Esophagus (tissue), 2 donors: ENCODE measurements at regions not wholly inside any gene's neighbourhood (a gene's known extent, or its start where the extent isn't known, plus 50 kb on each side); places are given as distances from the start of the nearest gene placed in this dataset.

Source experiments
- H3K27ac ChIP-seq, 2 donors: one replicate each; pipeline ENCODE4 v1.5.1; 2013; ENCODE audit warnings: low read depth in 2 of 2, mild to moderate bottlenecking in 2 of 2, inconsistent platforms in 1 of 2, low read length in 1 of 2, moderate library complexity in 1 of 2
- H3K27me3 ChIP-seq, 2 donors: one replicate each; pipeline ENCODE4 v1.6.1; 2013; ENCODE audit warnings: low read length in 2 of 2, control low read depth in 1 of 2, mild to moderate bottlenecking in 1 of 2; ENCODE audit not compliant: insufficient read depth in 2 of 2, control insufficient read depth in 1 of 2
- H3K36me3 ChIP-seq, 2 donors: one replicate each; pipeline ENCODE4 v1.6.1; 2013; ENCODE audit warnings: low read length in 1 of 2; ENCODE audit not compliant: control insufficient read depth in 2 of 2, insufficient read depth in 2 of 2
- H3K4me1 ChIP-seq, 2 donors: one replicate each; pipeline ENCODE4 v1.6.1; 2013; ENCODE audit warnings: low read length in 1 of 2; ENCODE audit not compliant: control insufficient read depth in 2 of 2, insufficient read depth in 2 of 2
- H3K4me3 ChIP-seq, 2 donors: one replicate each; pipeline ENCODE4 v1.5.1; 2013; ENCODE audit warnings: low read length in 2 of 2, mild to moderate bottlenecking in 2 of 2, low read depth in 1 of 2, moderate library complexity in 1 of 2
- H3K9me3 ChIP-seq, 2 donors: one replicate each; pipeline ENCODE4 v1.6.1; 2013; ENCODE audit warnings: mild to moderate bottlenecking in 2 of 2, low read depth in 1 of 2, low read length in 1 of 2, moderate library complexity in 1 of 2; ENCODE audit not compliant: control insufficient read depth in 2 of 2, insufficient read depth in 1 of 2
- WGBS, 2 donors: extraction: QIAGEN DNeasy Blood & Tissue Kit; methylation state at CpG; one replicate each; pipeline ENCODE4 v1.1.7; 2013; 5-methylcytosine and 5-hydroxymethylcytosine counted together
- donor health status: healthy with polysubstance abuse.
- donor health status: Bipolar disorder and iron deficiency.

DNA sequence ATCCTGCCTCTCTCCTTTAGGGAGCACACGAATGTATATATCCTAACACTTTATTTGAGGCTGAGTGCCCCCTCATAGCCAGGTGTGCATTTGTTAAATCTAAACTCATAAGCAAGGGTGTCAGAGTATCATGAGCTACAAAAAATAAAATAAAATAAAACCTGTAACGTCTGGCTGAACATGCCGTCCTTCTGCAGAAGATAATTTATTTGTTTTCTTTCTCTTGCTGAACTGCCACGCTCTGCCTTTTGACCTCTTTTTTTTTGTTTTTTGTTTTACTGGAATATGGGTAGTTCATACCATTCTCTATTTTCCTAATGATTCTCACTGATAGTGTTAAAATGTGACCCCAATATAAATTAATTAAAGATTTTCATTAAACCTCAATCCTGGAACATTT is 117.7 kb upstream of the MPDZ start:
- H3K27ac ChIP-seq: no peak overlapping the region
- H3K4me3 ChIP-seq: no peak overlapping the region
- H3K4me1 ChIP-seq: no peaks in the 10 kb centered on the region
- H3K9me3 ChIP-seq: no peaks in the 10 kb centered on the region
- 62 to 73% methylated on average over 4 of the region's 4 CpGs for WGBS, 2 donors
- no peaks in the 10 kb centered on the region for H3K36me3 ChIP-seq
- no peaks in the 10 kb centered on the region for H3K27me3 ChIP-seq

DNA sequence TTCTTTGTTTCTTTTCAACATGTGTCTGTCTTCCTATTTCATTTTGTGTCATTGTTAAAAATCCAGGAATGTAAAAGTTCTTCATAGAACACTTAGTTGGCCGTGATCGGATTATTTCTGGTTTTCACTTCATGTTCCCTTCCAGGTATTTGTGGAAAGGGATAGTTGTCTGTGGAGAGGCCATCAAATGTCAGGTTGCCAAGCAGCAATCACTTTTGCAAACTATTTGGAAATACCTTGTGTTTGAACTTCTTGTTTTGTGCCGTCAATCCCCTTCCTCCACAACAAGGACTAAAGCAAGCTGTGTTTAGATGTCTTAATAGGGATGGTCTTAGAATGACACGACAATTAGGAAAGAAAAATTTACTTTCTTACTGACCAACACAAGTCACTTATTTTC is 116.9 kb upstream of the MPDZ start:
- H3K36me3 ChIP-seq: no peaks in the 10 kb centered on the region
- no peak overlapping the region for H3K27ac ChIP-seq
- no peak overlapping the region for H3K4me3 ChIP-seq
- no peaks in the 10 kb centered on the region for H3K27me3 ChIP-seq
- no peaks in the 10 kb centered on the region for H3K4me1 ChIP-seq
- 74 to 92% methylated on average over 4 of the region's 4 CpGs for WGBS, 2 donors
- H3K9me3 ChIP-seq: no peaks in the 10 kb centered on the region

DNA sequence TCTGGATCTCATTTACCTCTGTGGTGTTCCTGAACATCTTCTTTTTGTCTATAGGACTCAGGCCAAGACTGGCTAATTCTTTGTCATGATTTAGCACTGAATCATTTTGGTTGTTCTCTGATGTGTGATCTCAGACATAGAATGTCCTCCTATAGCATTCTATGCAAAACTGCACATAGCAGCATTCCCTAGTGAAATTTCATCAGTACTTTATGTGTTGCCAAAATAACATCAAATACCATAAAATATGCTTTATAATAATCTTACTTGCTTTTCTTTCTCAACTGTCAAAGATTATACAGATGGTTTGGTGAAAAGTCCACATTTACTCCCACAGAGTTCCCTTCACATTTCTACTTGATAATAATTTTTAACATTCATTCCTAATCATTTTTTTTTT is 115.7 kb upstream of the MPDZ start:
- no peaks in the 10 kb centered on the region for H3K9me3 ChIP-seq
- H3K4me3 ChIP-seq: no peak overlapping the region
- no peaks in the 10 kb centered on the region for H3K36me3 ChIP-seq
- H3K27me3 ChIP-seq: no peaks in the 10 kb centered on the region
- H3K27ac ChIP-seq: no peak overlapping the region
- no peaks in the 10 kb centered on the region for H3K4me1 ChIP-seq

DNA sequence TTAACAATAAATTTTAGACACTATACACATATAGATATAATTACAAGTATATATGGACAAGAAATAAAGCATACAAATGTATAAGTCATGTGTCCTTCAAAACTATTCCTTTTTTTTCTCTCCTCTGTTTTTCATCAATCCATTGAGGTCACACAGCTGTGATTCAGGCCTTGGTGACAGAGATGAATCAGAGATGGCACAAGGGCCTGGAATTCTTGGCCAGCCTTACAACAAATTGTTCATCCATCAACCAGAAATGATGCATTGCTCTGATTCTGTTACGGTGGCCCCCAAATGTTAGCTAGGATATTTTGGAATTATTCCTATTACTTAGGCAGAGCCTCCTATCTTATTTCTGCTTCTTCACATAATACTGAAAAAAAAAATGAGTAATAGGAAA is 108.7 kb upstream of the MPDZ start:
- Histone ChIP-seq H3K27ac (no peak overlapping the region), H3K4me3 (no peak overlapping the region), H3K9me3 (no peaks in the 10 kb centered on the region), H3K36me3 (no peaks in the 10 kb centered on the region), H3K27me3 (no peaks in the 10 kb centered on the region), H3K4me1 (no peaks in the 10 kb centered on the region)
- WGBS, 2 donors: 45 to 61% methylated on average over 1 of the region's 1 CpG

DNA sequence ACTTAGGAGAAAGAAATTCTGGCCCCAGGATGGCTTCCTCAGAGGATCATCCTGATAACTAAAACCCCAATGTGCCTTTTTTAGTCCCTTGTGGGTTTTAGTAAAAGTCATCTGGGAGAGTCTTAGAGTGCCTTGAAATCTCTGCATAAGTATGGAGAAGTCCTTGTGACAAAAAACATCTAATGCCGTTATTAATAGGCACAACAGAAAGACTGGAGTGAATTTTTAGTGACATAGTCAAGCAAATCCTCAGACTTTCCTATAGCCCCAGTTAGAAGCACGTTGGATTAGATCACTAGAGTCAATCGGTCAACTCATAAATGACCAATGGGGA is 108.2 kb upstream of the MPDZ start:
- WGBS, 2 donors: 63 to 66% methylated on average over 3 of the region's 3 CpGs
- Histone ChIP-seq H3K27me3 (no peaks in the 10 kb centered on the region), H3K4me1 (no peaks in the 10 kb centered on the region), H3K9me3 (no peaks in the 10 kb centered on the region), H3K4me3 (no peak overlapping the region), H3K27ac (no peak overlapping the region), H3K36me3 (no peaks in the 10 kb centered on the region)

DNA sequence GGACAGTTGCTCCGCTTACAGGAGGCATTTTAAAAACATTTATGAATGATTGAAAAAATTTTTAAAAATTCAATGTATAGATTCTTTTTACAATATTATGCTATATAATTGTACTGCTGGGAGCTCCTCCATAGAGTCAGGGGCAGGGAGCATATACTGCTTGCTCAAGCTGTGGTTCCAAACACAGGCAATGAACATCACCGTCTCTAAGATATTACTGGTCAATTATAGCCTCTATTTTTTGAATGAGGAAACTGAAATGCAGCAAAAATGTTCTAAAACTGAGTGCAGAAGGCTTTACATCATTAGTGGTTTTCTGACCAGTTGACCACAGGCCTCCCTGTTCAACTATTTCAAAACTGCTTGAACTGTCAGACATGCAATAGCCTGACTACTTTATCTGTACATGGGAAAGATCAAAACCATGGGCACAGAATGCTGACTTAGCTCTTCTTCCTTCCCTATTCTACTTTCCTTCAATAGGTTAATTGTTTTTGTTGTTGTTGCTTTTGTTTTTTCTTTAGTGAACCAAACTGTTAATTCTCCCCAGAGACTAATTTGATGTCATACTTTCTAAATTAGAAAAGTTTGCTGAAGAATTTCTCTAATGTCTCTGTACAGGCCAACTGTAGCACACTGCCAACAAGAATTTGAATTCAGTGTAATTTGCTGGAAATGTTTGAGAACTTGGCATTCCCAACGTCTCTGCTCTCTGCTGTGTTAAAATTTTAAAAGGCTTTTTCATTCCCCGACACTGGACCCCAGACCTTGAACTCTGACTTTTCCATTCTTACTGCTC is 107.6 kb upstream of the MPDZ start:
- WGBS, 2 donors: 62 to 66% methylated on average over 4 of the region's 4 CpGs
- Histone ChIP-seq H3K4me3 (no peak overlapping the region), H3K27me3 (no peaks in the 10 kb centered on the region), H3K27ac (no peak overlapping the region), H3K9me3 (no peaks in the 10 kb centered on the region), H3K36me3 (no peaks in the 10 kb centered on the region), H3K4me1 (no peaks in the 10 kb centered on the region)

DNA sequence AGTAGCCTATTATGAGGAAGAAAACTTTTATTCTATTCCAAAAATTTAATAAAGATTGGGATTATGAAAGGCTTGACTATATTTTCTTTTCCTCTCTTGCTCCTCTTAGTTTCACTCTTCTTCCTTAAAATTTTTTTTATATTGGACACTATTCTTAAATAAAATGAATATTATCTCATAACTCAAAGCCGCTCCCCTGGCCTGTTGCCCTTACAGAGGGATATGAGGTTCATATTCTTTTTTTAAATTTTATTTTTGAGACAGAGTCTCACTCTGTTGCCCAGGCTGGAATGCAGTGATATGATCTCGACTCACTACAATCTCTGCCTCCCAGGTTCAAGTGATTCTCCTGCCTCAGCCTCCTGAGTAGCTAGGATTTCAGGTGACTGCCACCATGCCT is 106.8 kb upstream of the MPDZ start:
- 81 to 85% methylated on average over 2 of the region's 2 CpGs for WGBS, 2 donors
- Histone ChIP-seq H3K27ac (no peak overlapping the region), H3K9me3 (no peaks in the 10 kb centered on the region), H3K4me3 (no peak overlapping the region), H3K4me1 (no peaks in the 10 kb centered on the region), H3K36me3 (no peaks in the 10 kb centered on the region), H3K27me3 (no peaks in the 10 kb centered on the region)

DNA sequence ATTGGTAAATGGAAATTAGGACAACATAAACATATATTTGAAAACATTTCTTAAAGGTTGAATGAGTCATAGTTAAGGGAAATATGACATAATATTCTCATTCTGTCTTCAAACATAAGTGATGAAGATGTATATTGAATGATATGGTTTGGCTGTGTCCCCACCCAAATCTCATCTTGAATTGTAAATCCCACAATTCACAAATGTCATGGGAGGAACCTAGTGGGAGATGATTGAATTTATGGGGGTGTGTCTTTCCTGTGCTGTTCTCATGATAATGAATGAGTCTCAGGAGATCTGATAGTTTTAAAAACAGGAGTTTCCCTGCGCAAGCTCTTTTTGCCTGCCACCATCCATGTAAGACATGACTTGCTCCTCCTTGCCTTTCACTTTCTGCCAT is 104.4 kb upstream of the MPDZ start:
- Histone ChIP-seq H3K36me3 (no peaks in the 10 kb centered on the region), H3K4me1 (no peaks in the 10 kb centered on the region), H3K27me3 (no peaks in the 10 kb centered on the region), H3K4me3 (no peak overlapping the region), H3K27ac (no peak overlapping the region), H3K9me3 (no peaks in the 10 kb centered on the region)
- 97 to 100% methylated on average over 1 of the region's 1 CpG for WGBS, 2 donors

DNA sequence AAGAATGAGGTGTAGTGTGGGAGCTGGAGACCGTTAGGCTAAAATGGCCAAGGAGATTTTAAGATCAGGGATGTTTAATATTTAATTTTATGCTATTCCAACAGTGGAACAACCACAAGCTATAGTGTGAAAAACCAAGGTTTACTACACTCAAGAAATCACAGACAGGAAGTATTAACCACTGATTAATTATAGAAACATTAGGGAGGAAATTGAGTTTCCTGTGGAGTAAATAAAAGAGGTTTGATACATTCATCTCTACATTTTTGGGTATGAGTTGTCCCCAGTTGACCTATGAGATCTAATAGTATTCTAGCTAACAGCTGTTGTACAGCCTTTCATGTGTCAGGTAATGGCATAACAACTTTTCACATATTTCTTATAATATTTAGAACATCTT is 103.7 kb upstream of the MPDZ start:
- H3K27ac ChIP-seq: no peak overlapping the region
- no peaks in the 10 kb centered on the region for H3K9me3 ChIP-seq
- H3K27me3 ChIP-seq: no peaks in the 10 kb centered on the region
- no peak overlapping the region for H3K4me3 ChIP-seq
- no peaks in the 10 kb centered on the region for H3K4me1 ChIP-seq
- no peaks in the 10 kb centered on the region for H3K36me3 ChIP-seq
- 53 to 63% methylated on average over 1 of the region's 1 CpG for WGBS, 2 donors

DNA sequence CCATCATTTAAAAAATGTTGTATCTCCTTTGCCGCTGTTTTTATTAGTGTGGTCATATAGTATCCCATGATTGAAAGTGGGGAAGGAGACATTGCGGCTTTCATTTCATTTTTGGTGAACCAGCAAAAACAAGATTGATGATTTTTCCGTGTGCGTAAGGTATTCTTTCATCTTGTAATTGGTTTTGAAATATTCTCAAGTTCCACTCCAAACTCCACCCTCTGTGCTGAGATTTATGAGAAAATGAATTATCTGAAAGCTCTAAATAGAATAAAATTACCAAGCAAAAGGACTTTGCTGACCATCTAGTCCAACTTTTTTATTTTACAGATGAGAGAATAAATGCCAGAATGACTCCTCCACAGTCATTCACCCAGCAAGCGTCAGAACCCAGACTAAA is 103.1 kb upstream of the MPDZ start:
- H3K4me1 ChIP-seq: no peaks in the 10 kb centered on the region
- no peaks in the 10 kb centered on the region for H3K27me3 ChIP-seq
- no peaks in the 10 kb centered on the region for H3K36me3 ChIP-seq
- no peaks in the 10 kb centered on the region for H3K9me3 ChIP-seq
- no peak overlapping the region for H3K27ac ChIP-seq
- no peak overlapping the region for H3K4me3 ChIP-seq
- WGBS, 2 donors: 84 to 87% methylated on average over 5 of the region's 5 CpGs
